GM18868 (cell line): ENCODE measurements at regions not wholly inside any gene's neighbourhood (a gene's known extent, or its start where the extent isn't known, plus 50 kb on each side); places are given as distances from the start of the nearest gene placed in this dataset.
A peak's percentile ranks its signal among the peaks of the same experiment; 100 is the strongest.
"Not testable (repeated sequence)": the region's sequence is repeated elsewhere in the genome, so short reads cannot be mapped to it uniquely, and the experiment has no call there.

Experiments used
- ATAC-seq: cut with Tn5 transposase; IDR thresholded peaks from one replicate; pipeline ENCODE4 v1.9.1; 2021; ENCODE audit warnings: mild to moderate bottlenecking, moderate library complexity; ENCODE audit not compliant: unreplicated experiment

DNA sequence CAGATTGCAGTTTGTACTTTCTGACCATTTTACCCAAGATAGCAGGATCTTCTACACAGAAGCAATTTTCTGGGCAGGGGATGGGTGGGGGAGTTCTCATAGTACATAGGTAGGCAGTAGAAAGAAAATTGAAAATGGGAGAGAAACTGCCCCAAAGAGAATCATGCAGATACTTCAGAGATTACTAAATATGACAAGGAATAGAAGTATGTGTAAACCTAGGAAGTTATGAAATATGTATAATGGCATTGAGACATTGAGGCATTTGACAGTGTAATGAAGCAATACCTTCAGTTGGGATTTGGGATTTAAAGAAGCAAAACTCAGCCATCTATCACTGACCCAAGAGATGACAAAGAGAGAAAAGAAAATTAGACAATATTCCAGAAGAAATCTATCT, 233.0 kb downstream of the PTN start:
- ATAC-seq, result no peak

DNA sequence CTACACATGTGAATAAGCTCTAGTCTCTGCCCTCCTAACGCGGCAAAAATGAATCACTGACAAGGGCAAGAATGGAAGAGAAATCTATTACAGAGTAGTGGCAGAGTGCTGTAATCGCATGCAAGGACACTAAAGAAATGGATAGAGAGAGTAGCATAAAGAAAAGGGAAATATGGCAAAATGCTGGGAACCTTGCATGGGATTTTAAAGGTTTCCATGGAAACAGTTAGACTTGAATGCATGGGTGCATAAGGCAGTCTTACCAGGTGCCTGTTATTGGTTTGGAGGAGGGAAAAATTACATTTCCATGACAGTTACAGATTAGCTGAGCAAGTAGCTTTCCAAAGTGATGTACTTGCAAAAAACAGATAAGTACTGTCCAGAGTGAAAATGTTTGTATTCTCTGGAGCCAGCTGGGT, 233.4 kb downstream of the PTN start:
- ATAC-seq, result no peak

DNA sequence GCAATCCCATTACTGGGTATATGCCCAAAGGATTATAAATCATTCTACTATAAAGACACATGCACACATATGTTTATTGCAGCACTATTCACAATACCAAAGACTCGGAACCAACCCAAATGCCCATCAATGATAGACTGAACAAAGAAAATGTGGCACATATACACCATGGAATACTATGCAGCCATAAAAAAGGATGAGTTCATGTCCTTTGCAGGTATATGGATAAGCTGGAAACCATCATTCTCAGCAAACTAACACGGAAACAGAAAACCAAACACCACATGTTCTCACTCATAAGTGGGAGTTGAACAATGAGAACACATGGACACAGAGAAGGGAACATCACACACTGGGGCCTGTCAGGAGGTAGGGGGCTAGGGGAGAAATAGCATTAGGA, 235.7 kb downstream of the PTN start:
- not testable (repeated sequence) for ATAC-seq

DNA sequence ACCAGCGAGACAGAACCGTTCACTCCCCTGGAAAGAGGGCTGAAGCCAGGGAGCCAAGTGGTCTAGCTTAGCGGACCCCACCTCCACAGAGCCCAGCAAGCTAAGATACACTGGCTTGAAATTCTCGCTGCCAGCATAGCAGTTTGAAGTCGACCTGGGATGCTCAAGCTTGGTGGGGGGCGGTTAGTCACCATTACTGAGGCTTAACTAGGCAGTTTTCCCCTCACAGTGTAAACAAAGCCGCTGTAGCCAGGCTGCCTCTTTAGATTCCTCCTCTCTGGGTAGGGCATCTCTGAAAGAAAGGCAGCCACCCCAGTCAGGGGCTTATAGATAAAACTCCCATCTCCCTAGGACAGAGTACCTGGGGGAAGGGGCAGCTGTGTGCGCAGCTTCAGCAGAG, 235.1 kb downstream of the CHRM2 start:
- ATAC-seq, result not testable (repeated sequence)

DNA sequence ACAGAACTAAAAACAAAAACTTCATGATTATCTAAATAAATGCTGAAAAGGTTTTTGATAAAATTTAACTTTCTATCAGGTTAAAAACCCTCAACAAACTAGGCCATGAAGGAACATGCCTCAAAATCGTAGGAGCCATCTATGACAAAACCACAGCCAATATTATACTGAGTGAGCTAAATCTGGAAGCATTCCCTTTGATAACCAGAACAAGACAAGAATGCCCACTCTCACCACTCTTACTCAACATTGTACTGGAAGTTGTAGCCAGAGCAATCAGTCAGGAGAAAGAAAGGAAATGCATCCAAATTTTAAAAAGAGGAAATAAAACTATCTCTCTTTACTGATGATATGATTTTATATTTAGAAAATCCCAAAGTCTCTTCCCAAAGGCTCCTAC, 228.7 kb downstream of the CHRM2 start:
- ATAC-seq, result no peak

DNA sequence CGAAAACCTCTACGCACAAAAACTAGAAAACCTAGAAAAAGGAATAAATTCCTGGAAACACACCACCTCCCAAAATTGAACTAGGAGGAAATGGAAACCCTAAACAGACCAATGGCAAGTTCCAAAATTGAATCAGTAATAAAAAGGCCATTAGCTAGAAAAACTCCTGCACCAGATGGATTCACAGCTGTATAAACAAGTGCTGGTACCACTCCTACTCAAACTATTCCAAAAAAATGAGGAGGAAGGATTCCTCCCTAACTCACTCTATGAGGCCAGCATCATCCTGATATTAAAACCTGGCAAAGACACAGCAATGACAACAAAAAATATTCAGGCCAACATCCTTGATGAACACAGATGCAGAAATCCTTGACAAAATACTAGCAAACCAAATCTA, 228.2 kb downstream of the CHRM2 start:
- no peak for ATAC-seq

DNA sequence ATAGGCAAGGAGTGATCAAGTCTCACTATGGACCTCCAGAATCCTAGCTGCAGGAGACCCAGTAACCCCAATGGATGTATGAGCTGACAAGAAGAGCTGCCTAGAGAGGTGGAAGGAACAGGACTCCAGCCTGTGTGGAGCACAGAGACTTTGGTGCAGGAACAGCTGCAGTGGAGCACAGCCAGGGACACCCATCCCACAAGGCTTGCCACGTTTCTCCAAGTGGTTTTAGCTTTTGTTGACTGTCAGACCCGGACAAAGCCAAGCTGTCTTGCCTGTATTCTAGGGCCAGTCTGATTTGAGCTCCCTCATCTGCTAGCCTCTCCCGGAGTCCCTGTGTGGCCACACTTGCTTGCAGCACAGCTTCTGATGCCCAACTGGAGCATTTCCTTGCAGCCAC, 224.7 kb downstream of the CHRM2 start:
- no peak for ATAC-seq

DNA sequence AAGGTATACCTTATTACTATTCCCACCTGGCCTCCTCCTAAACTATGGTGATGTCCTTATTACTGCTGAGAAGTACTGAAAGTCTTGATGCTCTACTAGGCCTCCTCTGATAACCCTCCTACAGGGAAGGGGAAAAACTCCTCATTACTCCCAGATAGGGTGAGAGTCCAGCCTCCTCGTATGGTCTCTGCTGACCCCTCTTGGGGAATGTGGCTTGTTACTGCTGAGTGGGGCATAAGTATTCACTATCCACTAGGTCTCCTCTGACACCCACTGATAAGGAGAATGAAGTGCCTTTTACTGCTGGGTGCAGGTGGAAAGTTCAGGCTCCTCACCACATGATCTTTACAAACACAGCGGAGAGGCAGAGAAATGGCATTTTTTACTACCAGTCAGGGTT, 222.9 kb downstream of the CHRM2 start:
- ATAC-seq, result no peak

DNA sequence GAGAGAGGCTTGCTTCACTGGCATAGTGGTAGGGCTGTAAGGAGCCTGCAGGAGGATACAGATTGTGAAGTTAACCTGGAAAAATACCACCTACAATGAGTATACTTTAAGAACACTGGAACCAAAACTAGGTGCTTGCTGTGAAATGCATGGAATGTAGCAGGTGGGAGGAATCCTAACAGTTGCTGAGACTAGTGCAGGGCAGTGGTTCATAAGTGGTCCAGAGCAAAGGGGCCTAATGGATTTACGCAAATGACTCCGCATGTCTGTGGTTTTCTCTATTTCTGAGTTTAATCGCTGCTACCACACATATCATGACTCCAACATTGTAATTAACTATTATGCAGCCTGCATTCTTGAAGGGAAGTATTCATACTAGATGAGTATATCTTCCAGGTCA, 218.4 kb downstream of the CHRM2 start:
- no peak for ATAC-seq

DNA sequence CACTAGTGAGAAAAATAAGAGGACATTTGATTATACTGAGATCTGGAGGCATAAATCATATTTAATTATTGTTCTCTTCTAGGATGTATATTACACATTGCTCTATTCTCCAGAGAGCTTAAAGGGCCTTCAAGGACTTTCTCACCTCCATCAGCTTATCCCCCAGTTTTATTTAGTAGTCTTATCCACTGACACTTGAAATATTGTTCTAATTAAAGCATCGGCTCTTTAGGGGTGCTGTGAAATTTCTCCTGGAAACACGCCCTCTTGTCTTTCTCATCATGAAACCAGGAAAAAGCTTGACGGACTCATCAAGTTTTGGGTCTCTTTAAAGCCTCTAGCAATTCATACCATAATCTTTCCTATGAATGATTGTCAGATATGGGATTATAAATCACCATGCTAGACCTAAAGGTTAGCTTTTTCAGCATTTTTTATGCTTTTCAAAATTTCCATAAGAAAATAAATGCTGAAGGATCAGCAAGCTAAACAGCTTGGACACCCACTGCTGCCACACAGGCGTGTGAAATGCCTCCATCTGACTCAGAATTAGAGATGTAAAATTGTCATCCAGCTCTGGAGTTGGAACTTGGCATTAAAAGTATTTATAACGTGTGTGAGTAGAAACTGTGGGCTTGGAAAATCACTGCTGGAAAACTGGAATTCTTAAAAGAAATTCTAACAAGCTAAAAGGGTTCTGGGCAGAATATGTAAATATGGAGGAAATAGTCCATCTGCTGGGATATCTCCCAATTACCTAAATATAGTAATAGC, 216.3 kb downstream of the CHRM2 start:
- no peak for ATAC-seq

DNA sequence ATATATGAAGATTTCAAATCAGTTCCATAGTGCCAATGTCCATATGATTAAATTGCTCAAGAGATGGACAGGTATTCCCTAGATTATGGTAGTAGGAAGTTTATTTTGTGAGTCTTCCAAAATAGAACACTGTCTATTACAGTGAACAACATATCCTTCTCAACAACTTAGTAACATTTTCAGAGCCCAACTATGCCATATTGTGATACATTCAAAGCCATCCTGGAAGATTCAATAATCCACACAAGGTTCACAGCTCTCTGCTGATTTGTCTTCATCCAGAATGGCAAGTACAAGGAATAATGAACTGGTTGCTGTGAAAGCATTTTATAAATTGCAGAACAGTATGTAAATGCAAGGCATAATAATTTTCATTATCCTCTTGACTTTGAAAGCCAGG, 213.9 kb downstream of the CHRM2 start:
- ATAC-seq, result no peak

DNA sequence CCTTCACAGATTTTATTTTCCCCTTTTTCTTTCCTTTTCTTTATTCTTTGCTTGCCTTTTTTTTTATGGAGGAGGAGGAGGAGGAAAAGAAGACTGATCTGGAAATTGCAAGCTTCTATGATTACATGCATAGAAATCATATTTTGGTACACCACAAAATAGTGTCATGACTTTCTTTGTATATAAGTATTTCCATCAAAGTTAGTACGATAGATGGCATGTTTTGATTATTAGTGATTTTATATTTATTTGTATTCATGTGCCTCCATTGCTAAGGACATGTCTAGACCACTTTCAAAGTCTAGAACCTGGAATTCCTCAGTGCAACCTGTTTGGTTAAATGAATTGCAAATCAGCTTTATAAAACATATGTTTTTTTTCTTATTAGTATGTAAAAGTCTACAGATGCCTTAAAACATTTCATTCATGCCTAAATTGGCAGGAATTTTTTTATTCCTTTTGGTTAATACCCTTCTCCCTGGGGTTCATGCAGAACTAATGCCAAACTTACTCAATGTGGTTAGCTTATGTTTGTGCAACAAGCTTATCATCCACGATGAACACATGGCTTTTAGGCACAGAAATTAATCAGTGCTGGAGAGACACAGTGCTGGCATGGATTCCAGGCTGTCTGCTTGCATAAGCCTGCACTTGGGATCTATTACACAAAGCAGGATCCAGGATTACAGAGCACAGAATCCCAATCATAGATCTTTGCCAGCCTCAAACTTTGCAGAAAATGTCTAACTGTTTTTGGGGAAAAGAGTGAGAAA, 213.1 kb downstream of the CHRM2 start:
- ATAC-seq, result no peak

DNA sequence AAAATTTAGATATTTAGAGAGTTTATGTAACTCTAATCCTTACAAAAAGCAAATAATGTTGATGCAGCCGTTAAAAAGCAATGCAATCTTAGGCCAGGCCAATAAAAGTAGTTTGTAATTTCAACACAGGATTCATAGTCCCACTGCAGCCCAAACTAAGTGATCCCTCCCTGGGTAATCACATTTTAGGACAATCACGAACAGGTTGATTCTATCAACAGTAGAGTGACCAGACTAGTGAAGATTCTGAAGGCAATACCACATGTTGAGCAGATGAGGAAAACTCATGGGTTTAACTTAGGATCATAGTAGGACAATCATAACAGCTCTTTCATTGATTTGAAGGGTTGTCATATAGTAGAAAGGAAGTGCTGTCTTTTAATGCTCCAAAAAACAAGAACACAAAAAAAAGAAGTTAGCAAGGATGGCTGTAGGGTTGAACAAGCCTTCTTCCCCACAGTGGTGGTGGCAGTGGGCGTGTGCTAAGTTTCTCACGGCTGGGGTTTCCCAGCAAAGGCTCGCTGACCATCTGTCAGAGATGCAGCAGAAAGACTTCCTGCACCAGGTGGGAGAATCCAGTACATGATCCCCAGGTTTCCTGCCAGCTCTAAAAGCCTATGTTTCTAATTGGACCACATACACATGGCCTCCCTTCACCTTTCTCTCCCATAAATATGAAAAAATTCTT, 212.2 kb downstream of the CHRM2 start:
- peak; percentile 83 for ATAC-seq

DNA sequence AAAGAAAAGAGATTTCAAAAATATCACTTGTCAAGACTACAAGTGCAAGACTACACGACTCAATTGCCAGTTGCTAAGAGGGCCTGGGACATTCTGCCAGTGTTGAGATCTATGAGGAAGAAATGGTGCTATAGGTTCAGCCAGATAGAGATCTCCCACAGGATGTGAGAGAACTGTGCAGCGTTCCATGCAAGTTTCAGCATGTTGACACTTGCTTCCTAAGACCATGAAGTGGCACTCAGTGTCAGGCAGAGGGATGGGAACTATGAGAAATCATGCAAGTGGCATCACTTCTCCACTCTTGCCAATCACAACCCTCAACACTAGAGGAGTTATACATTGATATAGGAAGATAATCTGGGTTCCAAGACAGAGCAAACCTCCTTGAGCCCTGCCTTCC, 210.3 kb downstream of the CHRM2 start:
- ATAC-seq, result no peak

DNA sequence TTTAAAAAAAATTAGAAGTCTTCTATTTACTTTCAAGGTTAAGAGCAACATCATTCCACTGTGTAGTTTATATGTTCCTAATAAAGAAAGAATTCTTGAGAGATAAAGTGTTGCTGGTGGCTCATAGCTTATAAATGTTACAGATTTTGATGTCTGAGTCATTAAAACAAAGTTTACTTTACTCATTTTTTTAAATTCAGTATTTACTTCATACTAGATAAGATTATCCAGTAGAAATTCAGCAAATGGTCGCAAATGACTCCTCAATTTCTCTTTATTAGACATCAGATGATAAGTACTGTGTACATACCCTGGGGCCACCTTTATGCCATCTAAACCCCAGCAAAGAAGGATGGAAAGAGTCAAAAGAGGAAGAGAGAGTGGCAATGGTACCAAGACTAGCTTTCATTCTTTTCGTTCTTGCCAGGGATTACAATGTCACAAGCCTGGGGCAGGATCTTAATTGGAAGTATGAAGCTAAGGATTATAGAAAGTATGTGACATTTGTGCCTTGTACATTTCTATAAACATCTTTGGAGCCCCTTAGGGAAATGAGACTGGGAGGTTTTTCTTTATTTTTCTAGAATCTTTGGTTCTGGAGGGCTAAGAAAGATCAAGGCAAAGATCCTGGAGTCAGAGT, 206.1 kb downstream of the CHRM2 start:
- ATAC-seq, result no peak

DNA sequence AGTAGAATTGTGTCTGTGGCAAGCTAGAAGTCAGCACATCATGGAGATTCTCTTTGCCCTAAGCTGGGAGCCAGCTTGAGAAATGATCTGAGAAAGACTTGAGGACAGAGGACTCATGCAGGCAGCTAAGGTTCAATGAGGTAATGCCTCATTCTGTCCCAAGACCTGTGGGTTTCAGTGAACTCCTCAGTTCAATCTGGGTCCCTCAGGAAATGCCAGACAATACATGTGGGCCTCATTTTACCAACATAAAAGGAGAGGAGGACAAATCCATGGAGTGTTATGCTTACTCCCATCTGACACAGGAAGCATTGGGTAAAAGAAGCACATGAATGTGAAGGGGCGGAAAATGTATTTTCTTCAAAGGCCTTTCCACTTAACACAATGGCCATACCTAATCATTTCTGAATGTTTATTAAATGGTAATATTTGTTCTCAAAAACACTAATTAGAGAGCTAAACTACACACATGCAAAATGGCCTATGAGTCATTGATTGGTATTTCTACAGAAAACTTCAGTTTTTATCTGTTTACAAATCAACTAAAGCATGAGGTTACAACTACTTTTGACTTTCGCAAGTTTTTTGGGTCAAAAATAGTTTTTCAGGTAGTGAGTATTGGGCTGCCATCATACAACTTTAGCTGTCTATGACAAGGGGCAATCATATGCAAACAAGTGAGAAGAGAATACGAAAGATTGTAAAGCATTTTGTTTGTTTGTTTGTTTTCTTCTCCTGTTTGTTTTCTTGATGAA, 205.3 kb downstream of the CHRM2 start:
- ATAC-seq, result no peak
